Esophagus (tissue), 2 donors: ENCODE measurements at regions not wholly inside any gene's neighbourhood (a gene's known extent, or its start where the extent isn't known, plus 50 kb on each side); places are given as distances from the start of the nearest gene placed in this dataset.

Source experiments
- H3K27ac ChIP-seq, 2 donors: one replicate each; pipeline ENCODE4 v1.5.1; 2013; ENCODE audit warnings: low read depth in 2 of 2, mild to moderate bottlenecking in 2 of 2, inconsistent platforms in 1 of 2, low read length in 1 of 2, moderate library complexity in 1 of 2
- H3K27me3 ChIP-seq, 2 donors: one replicate each; pipeline ENCODE4 v1.6.1; 2013; ENCODE audit warnings: low read length in 2 of 2, control low read depth in 1 of 2, mild to moderate bottlenecking in 1 of 2; ENCODE audit not compliant: insufficient read depth in 2 of 2, control insufficient read depth in 1 of 2
- H3K36me3 ChIP-seq, 2 donors: one replicate each; pipeline ENCODE4 v1.6.1; 2013; ENCODE audit warnings: low read length in 1 of 2; ENCODE audit not compliant: control insufficient read depth in 2 of 2, insufficient read depth in 2 of 2
- H3K4me1 ChIP-seq, 2 donors: one replicate each; pipeline ENCODE4 v1.6.1; 2013; ENCODE audit warnings: low read length in 1 of 2; ENCODE audit not compliant: control insufficient read depth in 2 of 2, insufficient read depth in 2 of 2
- H3K4me3 ChIP-seq, 2 donors: one replicate each; pipeline ENCODE4 v1.5.1; 2013; ENCODE audit warnings: low read length in 2 of 2, mild to moderate bottlenecking in 2 of 2, low read depth in 1 of 2, moderate library complexity in 1 of 2
- H3K9me3 ChIP-seq, 2 donors: one replicate each; pipeline ENCODE4 v1.6.1; 2013; ENCODE audit warnings: mild to moderate bottlenecking in 2 of 2, low read depth in 1 of 2, low read length in 1 of 2, moderate library complexity in 1 of 2; ENCODE audit not compliant: control insufficient read depth in 2 of 2, insufficient read depth in 1 of 2
- WGBS, 2 donors: extraction: QIAGEN DNeasy Blood & Tissue Kit; methylation state at CpG; one replicate each; pipeline ENCODE4 v1.1.7; 2013; 5-methylcytosine and 5-hydroxymethylcytosine counted together
- donor health status: healthy with polysubstance abuse.
- donor health status: Bipolar disorder and iron deficiency.

DNA sequence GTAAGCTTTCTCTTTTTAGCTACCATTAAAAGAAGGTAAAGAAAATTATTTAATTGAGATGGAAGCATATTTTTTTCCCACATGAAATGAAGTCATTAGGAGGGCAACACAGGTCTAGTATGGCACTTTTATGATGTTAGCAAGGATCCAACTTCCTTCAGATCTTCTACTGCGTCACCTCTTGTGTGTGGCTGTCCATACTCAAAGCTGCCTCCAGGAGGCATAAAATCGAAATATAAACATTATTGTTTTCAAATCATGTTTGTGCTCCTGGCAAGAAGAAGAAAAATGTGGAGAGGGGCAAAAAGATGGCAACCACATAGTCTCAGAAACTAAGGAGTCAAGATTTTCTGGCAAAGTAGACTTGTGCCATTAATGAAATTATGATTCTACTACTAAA is 791.7 kb upstream of the EPHA6 start:
- H3K27me3 ChIP-seq: no peaks in the 10 kb centered on the region
- H3K9me3 ChIP-seq: peaks cover 0 to 2% of the 10 kb centered on the region in 2 donors
- 59 to 68% methylated on average over 2 of the region's 2 CpGs for WGBS, 2 donors

DNA sequence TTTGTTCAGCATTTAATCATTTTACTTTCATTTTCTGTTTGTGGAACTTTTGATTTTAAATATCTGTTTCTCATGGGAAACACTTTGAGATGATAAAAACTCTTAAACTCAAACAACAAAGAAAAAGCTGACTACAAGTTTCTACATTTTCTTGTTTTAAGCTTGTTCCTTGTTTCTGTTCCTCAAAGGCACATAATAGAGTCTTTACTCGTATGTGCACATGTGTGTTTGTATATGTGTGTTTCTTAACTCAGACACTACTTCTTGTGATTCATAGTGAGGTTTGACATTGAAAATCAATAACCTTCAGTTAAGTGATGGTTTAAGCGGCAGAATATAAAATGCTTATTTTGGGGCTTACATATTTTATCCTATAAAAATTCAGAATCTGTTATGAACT is 786.7 kb upstream of the EPHA6 start:
- Histone ChIP-seq H3K27me3 (no peaks in the 10 kb centered on the region), H3K4me3 (no peak overlapping the region), H3K36me3 (no peaks in the 10 kb centered on the region), H3K27ac (no peak overlapping the region), H3K9me3 (peaks cover 0 to 2% of the 10 kb centered on the region in 2 donors), H3K4me1 (no peaks in the 10 kb centered on the region)
- 63 to 75% methylated on average over 2 of the region's 2 CpGs for WGBS, 2 donors

More for the DNA sequence above, 791.7 kb upstream of the EPHA6 start:
- Histone ChIP-seq H3K4me3 (no peak overlapping the region), H3K4me1 (no peaks in the 10 kb centered on the region), H3K27ac (no peak overlapping the region), H3K36me3 (no peaks in the 10 kb centered on the region)

GRCh38 chr3:96039632-96040031 is 774.8 kb upstream of the EPHA6 start:
- H3K9me3 ChIP-seq: no peaks in the 10 kb centered on the region
- H3K36me3 ChIP-seq: no peaks in the 10 kb centered on the region
- no peaks in the 10 kb centered on the region for H3K4me1 ChIP-seq
- H3K4me3 ChIP-seq: no peak overlapping the region
- H3K27me3 ChIP-seq: no peaks in the 10 kb centered on the region
- no peak overlapping the region for H3K27ac ChIP-seq

DNA sequence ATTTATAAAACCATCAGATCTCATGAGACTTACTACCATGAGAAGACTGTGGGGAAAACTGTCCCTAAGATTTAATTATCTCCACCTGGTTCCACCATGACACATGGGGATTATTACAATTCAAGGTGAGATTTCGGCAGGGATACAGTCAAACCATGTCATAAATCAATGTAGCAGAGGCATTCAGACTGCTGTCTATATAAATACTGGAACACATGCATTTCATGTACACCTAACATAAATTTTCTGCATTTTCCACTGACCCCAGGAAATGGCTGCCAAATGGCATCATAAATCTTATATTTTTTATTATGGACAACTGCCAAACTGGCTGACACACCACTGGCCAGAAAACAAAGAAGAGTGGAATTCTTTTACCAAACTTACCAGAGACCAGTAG is 755.1 kb upstream of the EPHA6 start:
- WGBS, 2 donors: 58 to 72% methylated on average over 1 of the region's 1 CpG
- no peaks in the 10 kb centered on the region for H3K4me1 ChIP-seq
- H3K27ac ChIP-seq: no peak overlapping the region
- no peaks in the 10 kb centered on the region for H3K27me3 ChIP-seq
- no peaks in the 10 kb centered on the region for H3K9me3 ChIP-seq
- H3K4me3 ChIP-seq: no peak overlapping the region
- no peaks in the 10 kb centered on the region for H3K36me3 ChIP-seq

GRCh38 chr3:96069065-96069464 is 745.3 kb upstream of the EPHA6 start:
- WGBS, 2 donors: 87 to 93% methylated on average over 1 of the region's 1 CpG
- H3K4me1 ChIP-seq: no peaks in the 10 kb centered on the region
- H3K27ac ChIP-seq: no peak overlapping the region
- no peaks in the 10 kb centered on the region for H3K36me3 ChIP-seq
- H3K4me3 ChIP-seq: no peak overlapping the region
- no peaks in the 10 kb centered on the region for H3K27me3 ChIP-seq
- H3K9me3 ChIP-seq: peaks cover 9 to 14% of the 10 kb centered on the region in 2 donors

- H3K4me3 ChIP-seq: no peak overlapping the region
- peaks cover 9 to 14% of the 10 kb centered on the region in 2 donors for H3K9me3 ChIP-seq
- H3K36me3 ChIP-seq: no peaks in the 10 kb centered on the region
- H3K27me3 ChIP-seq: no peaks in the 10 kb centered on the region
- H3K27ac ChIP-seq: no peak overlapping the region
- no peaks in the 10 kb centered on the region for H3K4me1 ChIP-seq
These were observed 743.7 kb upstream of the EPHA6 start for GRCh38 chr3:96070678-96071077.

- H3K36me3 ChIP-seq: no peaks in the 10 kb centered on the region
- H3K4me3 ChIP-seq: no peak overlapping the region
- no peaks in the 10 kb centered on the region for H3K4me1 ChIP-seq
- WGBS, 2 donors: 49 to 59% methylated on average over 5 of the region's 5 CpGs
- H3K27me3 ChIP-seq: no peaks in the 10 kb centered on the region
- H3K27ac ChIP-seq: no peak overlapping the region
- H3K9me3 ChIP-seq: peaks cover 9 to 14% of the 10 kb centered on the region in 2 donors
These were observed 743.3 kb upstream of the EPHA6 start for GRCh38 chr3:96071097-96071496.

- H3K27ac ChIP-seq: no peak overlapping the region
- no peaks in the 10 kb centered on the region for H3K27me3 ChIP-seq
- no peaks in the 10 kb centered on the region for H3K4me1 ChIP-seq
- H3K36me3 ChIP-seq: no peaks in the 10 kb centered on the region
- H3K9me3 ChIP-seq: peaks cover 9 to 14% of the 10 kb centered on the region in 2 donors
- H3K4me3 ChIP-seq: no peak overlapping the region
These were observed 742.2 kb upstream of the EPHA6 start for GRCh38 chr3:96072226-96072625.

- H3K27me3 ChIP-seq: no peaks in the 10 kb centered on the region
- H3K36me3 ChIP-seq: no peaks in the 10 kb centered on the region
- 63 to 75% methylated on average over 1 of the region's 1 CpG for WGBS, 2 donors
These were observed 730.8 kb upstream of the EPHA6 start for GRCh38 chr3:96083610-96084009.

GRCh38 chr3:96086018-96086417 is 728.4 kb upstream of the EPHA6 start:
- H3K36me3 ChIP-seq: no peaks in the 10 kb centered on the region
- H3K27me3 ChIP-seq: no peaks in the 10 kb centered on the region
- no peak overlapping the region for H3K4me3 ChIP-seq
- peaks cover 2 to 3% of the 10 kb centered on the region in 2 donors for H3K9me3 ChIP-seq
- no peak overlapping the region for H3K27ac ChIP-seq
- H3K4me1 ChIP-seq: no peaks in the 10 kb centered on the region
- WGBS, 2 donors: 76 to 81% methylated on average over 2 of the region's 2 CpGs

More at GRCh38 chr3:96083610-96084009, 730.8 kb upstream of the EPHA6 start:
- no peaks in the 10 kb centered on the region for H3K4me1 ChIP-seq
- H3K9me3 ChIP-seq: no peaks in the 10 kb centered on the region
- no peak overlapping the region for H3K27ac ChIP-seq
- H3K4me3 ChIP-seq: no peak overlapping the region
